Right atrium auricular region (tissue), 2 donors: ENCODE measurements at regions not wholly inside any gene's neighbourhood (a gene's known extent, or its start where the extent isn't known, plus 50 kb on each side); places are given as distances from the start of the nearest gene placed in this dataset.

Source experiments
- DNase-seq: peaks from one replicate; pipeline ENCODE4 v3.0.0-alpha.2; 2019; ENCODE audit warnings: low spot score
- H3K27ac ChIP-seq, 2 donors: fragments of 200-600 bp; sonication (generic); 1 replicate in 1 of 2; 2 replicates in 1 of 2; pipeline ENCODE4 v1.5.1; 2016 to 2019
- H3K27me3 ChIP-seq, 2 donors: fragments of 200-600 bp; sonication (generic); one replicate each; pipeline versions ENCODE4 v1.5.1 to v1.6.0; 2017 to 2019
- H3K36me3 ChIP-seq: fragments of 200-600 bp; sonication (generic); one replicate; pipeline ENCODE4 v1.5.1; 2016
- H3K4me1 ChIP-seq, 2 donors: fragments of 200-600 bp; sonication (generic); one replicate each; pipeline versions ENCODE4 v1.5.1 to v1.6.0; 2017 to 2019
- H3K4me3 ChIP-seq, 2 donors: fragments of 200-600 bp; sonication (generic); 1 replicate in 1 of 2; 2 replicates in 1 of 2; pipeline ENCODE4 v1.5.1; 2017 to 2019; ENCODE audit warnings: mild to moderate bottlenecking in 1 of 2, moderate library complexity in 1 of 2
- H3K9me3 ChIP-seq, 2 donors: fragments of 200-600 bp; sonication (generic); one replicate each; pipeline ENCODE4 v1.5.1; 2019
- TF ChIP-seq, protein P1 (sequence below), 2 donors: fragments of 200-600 bp; sonication (generic); IDR thresholded peaks; one replicate each; pipeline ENCODE4 v1.5.1; 2019; ENCODE audit warnings: antibody characterized with exemption in 2 of 2

DNA sequence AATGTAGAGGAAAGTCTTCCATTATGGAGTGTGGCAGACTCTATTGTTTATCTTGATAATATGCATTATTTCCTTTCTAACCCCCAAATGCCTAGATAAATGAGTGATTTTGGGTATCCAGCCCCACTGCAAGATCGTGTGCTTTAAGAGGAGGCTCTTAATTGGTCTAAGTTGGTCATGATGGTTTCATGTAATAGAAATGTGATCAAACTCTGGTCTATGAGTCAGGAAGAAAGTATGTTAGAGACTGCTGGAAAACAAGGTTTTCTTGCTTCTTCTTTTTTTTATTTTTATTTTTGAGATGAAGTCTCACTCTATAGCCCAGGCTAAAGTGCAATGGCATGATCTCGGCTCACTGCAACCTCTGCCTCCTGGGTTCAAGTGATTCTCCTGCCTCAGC is 344.5 kb upstream of the TNP1 start:
- H3K27me3 ChIP-seq = no peaks in the 10 kb centered on the region
- no peak overlapping the region for H3K27ac ChIP-seq
- DNase-seq = no peak
- TF ChIP-seq, protein P1, sequence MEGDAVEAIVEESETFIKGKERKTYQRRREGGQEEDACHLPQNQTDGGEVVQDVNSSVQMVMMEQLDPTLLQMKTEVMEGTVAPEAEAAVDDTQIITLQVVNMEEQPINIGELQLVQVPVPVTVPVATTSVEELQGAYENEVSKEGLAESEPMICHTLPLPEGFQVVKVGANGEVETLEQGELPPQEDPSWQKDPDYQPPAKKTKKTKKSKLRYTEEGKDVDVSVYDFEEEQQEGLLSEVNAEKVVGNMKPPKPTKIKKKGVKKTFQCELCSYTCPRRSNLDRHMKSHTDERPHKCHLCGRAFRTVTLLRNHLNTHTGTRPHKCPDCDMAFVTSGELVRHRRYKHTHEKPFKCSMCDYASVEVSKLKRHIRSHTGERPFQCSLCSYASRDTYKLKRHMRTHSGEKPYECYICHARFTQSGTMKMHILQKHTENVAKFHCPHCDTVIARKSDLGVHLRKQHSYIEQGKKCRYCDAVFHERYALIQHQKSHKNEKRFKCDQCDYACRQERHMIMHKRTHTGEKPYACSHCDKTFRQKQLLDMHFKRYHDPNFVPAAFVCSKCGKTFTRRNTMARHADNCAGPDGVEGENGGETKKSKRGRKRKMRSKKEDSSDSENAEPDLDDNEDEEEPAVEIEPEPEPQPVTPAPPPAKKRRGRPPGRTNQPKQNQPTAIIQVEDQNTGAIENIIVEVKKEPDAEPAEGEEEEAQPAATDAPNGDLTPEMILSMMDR (IDR thresholded peaks at IDR 0.05) = no peak
- no peaks in the 10 kb centered on the region for H3K4me1 ChIP-seq
- H3K36me3 ChIP-seq = no peaks in the 10 kb centered on the region
- H3K9me3 ChIP-seq = no peaks in the 10 kb centered on the region
- H3K4me3 ChIP-seq = no peak overlapping the region

DNA sequence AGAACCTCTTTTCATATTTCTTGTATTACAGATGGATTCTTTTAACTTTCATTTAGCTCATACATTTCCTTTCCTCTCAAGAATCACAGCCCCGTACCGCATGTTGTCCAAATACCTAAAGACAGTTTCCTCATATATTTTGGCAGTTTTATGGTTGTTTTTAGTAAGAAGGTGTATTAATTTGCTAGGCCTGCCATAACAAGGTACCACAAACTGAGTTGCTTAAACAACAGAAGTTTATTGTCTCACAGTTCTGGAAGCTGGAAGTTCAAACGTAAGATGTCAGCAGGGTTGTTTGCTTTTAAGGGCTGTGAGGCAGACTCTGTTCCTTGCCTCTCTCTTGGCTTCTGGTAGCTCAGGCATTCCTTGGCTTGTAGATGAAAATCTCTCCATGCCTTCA is 343.2 kb upstream of the TNP1 start:
- TF ChIP-seq, protein P1 (IDR thresholded peaks at IDR 0.05) = no peak
- H3K4me1 ChIP-seq = no peaks in the 10 kb centered on the region
- H3K27me3 ChIP-seq = no peaks in the 10 kb centered on the region

DNA sequence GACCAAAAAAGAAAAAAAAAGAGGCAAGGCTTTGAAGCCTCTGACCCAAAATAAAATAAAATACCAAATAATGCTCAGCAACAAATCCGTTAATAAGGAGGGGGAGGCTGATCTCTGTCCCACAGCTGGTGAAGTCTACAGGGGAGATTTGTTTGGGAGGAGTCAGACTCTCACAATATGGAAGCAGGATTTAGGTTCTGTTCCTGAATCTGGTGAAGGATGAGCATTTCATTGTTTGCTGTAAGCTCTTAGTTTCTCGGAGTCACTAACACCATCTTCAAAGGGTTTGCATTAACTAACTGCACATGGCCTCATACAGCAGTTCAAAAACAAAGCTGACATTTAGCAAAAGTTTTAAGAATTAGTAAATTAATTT is 339.4 kb upstream of the TNP1 start:
- Histone ChIP-seq H3K4me3 (no peak overlapping the region), H3K4me1 (no peaks in the 10 kb centered on the region), H3K27me3 (no peaks in the 10 kb centered on the region), H3K36me3 (no peaks in the 10 kb centered on the region), H3K27ac (no peak overlapping the region), H3K9me3 (peaks cover 0 to 8% of the 10 kb centered on the region in 2 donors)
- DNase-seq = no peak
- TF ChIP-seq, protein P1 (IDR thresholded peaks at IDR 0.05) = no peak

More for the DNA sequence above, 343.2 kb upstream of the TNP1 start:
- no peaks in the 10 kb centered on the region for H3K9me3 ChIP-seq
- H3K27ac ChIP-seq = no peak overlapping the region
- no peak overlapping the region for H3K4me3 ChIP-seq
- DNase-seq = no peak
- H3K36me3 ChIP-seq = no peaks in the 10 kb centered on the region

DNA sequence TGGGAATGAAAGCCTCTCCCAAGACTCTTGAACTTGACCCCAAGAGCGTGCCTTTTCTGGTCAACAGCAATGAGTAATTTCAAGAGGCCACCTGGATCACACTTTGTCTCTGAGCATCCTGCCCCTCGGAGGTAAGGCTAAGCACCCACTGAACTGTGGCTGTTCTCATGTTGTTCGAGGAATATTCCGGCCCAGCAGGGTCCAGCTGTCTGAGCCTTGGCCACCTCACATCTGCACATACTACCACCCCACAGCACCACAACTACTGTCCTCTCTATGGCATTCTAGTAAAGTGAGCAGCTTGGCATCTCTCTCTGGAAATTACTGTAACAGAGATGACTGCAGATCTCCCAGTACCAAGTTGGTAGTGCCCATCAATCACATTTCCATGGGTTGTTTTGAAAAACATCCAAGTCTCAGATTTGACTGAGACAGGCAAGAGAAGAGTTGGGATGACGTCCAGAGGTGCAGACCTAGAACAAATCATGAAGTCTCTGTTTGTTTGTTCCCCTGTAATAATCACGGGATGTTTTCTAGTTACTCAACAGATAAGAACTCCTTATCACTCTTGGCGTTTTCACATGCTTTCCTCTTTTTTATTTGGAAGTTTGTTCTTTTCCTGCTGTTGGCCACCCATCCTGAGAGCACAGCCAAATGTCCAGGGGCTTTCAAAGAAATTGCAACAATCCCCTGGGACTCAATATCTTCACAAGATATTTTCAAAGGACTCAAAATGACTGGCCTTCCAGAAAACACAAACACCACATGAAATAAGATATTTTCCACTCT is 336.0 kb upstream of the TNP1 start:
- H3K36me3 ChIP-seq = no peaks in the 10 kb centered on the region
- DNase-seq = no peak
- no peak overlapping the region for H3K27ac ChIP-seq
- H3K4me1 ChIP-seq = no peaks in the 10 kb centered on the region
- H3K27me3 ChIP-seq = no peaks in the 10 kb centered on the region
- H3K9me3 ChIP-seq = peaks cover 0 to 8% of the 10 kb centered on the region in 2 donors
- no peak overlapping the region for H3K4me3 ChIP-seq
- TF ChIP-seq, protein P1 (IDR thresholded peaks at IDR 0.05) = no peak

DNA sequence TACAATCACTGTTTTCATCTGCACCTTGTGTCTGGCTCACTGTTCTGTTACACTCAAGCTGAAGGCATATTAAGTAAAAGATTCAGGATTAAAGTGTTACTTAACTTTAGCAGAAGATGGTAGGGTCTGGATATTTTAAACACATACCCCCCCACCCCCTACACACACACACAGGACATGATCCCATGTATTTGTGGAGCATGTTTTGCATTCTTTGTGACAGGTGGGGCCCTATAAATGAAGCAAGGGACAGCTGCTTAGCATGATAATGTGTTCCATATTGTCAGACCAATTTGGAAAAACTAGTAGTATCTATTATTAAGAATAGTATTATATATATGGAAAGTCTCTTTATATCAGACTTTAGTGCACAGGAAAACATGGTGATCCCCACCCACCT is 335.2 kb upstream of the TNP1 start:
- no peak for DNase-seq
- TF ChIP-seq, protein P1 (IDR thresholded peaks at IDR 0.05) = no peak
- Histone ChIP-seq H3K4me1 (no peaks in the 10 kb centered on the region), H3K27ac (no peak overlapping the region), H3K4me3 (no peak overlapping the region), H3K27me3 (no peaks in the 10 kb centered on the region), H3K36me3 (no peaks in the 10 kb centered on the region), H3K9me3 (peaks cover 0 to 8% of the 10 kb centered on the region in 2 donors)
